Stromal cell of bone marrow (primary cell): ENCODE measurements at regions not wholly inside any gene's neighbourhood (a gene's known extent, or its start where the extent isn't known, plus 50 kb on each side); places are given as distances from the start of the nearest gene placed in this dataset.
"Not testable (repeated sequence)": the region's sequence is repeated elsewhere in the genome, so short reads cannot be mapped to it uniquely, and the experiment has no call there.

ENCODE experiments used
- DNase-seq: peaks from one replicate; pipeline ENCODE4 v3.0.0-alpha.2; 2012; ENCODE audit warnings: low read depth

DNA sequence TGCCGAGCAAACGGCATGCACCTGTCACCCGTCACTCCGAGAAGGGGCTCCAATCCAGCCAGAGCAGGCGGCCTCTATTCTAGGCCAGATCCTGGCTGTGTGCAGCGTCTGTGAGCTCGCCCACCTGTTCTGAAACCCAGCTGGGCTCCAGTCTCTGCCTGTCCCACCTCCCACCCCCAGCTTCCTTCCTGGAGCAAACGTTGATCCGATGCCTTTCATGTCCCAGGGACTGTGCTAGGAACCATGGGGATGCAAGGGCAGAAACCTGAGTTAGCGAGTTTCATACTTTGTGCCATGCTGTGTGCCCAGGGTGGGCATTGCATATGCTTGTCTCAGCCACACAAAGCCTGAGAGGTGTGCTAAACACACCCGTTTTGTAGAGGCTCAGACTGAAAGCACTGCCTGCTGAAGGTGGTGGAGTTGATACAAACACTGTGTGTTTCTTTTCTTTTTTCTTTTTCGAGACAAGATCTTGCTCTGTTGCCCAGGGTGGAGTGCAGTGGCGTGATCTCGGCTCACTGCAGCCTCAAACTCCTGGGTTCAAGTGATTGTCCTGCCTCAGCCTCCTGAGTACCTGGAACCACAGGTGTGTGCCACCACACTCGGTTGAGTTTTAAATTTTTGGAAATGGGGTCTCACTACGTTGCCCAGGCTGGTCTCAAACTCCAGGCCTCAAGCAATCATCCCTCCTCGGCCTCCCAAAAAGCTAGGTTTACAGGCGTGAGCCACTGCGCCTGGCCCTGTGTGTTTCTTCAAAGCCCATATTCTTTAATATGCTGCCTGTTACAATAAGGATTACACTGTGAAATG is 84.1 kb upstream of the MED13L start:
- no peak for DNase-seq

DNA sequence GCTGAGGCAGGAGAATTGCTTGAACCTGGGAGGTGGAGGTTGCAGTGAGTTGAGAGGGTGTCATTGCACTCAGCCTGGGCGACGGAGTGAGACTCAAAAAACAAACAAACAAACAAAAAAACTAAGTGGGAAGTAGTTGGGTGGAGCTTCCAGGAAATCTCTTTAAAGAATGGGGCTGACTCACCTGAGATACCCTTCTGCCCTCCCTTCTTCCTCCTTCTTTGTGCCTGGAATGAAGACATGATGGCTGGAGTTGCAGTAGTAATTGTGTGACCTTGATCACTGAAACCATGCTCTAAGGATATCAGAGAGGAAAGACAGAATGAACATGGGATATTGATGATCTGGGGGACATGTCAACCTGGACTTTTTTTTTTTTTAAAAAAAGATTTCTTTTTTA is 87.6 kb upstream of the MED13L start:
- no peak for DNase-seq

DNA sequence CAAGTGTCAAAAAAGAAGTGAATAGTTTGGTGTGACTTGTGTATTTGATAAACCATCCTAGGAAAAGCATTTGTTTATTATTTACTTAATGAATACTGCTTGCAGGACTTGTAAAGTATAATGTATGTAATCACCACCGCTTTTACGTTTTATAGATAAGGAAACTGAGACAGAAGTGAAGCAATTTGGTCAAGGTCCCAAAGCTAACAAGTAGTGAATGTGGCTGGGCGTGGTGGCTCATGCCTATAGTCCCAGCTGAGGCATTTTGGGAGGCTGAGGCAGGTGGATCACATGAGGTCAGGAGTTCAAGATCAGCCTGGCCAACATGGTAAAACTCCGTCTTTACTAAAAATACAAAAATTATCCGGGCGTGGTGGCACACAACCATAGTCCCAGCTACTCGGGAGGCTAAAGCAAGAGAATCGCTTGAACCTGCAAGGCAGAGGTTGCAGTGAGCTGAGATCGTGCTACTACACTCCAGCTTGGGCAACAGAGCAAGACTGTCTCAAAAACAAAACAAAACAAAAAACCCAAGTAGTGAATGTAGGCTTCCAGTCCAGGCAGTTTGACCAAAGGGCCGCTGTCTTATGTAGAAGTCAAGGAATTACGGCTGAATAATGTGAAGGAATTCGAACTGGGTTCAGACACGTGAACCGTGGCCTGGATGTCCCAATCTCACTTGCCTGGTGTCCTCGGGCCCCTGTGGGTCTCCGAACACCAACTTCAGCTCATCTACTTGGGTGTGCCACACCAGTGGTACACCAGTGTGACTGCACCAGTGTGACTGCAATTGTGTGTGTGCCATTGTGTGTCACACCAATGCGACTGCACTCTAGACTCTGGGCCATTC is 88.3 kb upstream of the MED13L start:
- no peak for DNase-seq

DNA sequence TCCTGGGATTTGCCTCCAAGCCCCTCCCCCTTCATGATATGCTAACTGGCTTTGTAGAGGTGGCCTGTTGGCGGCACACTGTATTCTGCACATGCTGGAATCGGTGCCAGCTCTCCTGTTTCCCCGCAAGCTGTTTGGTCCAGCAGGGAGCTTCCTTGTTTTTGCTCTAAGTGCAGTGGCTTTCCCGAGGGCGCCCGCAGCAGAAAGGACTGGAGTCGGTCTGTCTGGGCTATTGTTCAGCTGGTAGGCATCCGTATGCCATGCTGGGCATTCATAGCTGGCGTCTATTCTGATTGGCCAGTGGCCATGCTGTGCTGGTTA is 88.9 kb upstream of the MED13L start:
- DNase-seq: no peak

DNA sequence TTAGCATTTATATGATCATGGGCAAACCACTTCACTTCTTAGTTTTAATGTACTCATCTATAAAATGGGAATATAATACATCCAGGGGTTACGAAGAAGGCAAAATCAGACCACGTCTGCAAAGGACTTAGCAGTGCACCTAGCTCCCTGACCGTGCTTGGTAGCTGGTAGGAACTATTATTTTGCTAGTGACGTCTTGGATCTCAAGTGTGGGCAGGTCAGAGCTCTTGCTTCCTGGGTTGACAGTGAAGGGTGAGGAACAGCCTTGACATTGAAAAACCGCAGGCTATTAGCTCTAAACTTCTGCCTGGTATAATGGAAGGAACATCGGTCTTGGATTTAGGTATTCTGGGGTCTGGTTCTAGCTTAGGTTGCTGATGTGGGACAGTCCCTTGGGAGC is 89.3 kb upstream of the MED13L start:
- no peak for DNase-seq

DNA sequence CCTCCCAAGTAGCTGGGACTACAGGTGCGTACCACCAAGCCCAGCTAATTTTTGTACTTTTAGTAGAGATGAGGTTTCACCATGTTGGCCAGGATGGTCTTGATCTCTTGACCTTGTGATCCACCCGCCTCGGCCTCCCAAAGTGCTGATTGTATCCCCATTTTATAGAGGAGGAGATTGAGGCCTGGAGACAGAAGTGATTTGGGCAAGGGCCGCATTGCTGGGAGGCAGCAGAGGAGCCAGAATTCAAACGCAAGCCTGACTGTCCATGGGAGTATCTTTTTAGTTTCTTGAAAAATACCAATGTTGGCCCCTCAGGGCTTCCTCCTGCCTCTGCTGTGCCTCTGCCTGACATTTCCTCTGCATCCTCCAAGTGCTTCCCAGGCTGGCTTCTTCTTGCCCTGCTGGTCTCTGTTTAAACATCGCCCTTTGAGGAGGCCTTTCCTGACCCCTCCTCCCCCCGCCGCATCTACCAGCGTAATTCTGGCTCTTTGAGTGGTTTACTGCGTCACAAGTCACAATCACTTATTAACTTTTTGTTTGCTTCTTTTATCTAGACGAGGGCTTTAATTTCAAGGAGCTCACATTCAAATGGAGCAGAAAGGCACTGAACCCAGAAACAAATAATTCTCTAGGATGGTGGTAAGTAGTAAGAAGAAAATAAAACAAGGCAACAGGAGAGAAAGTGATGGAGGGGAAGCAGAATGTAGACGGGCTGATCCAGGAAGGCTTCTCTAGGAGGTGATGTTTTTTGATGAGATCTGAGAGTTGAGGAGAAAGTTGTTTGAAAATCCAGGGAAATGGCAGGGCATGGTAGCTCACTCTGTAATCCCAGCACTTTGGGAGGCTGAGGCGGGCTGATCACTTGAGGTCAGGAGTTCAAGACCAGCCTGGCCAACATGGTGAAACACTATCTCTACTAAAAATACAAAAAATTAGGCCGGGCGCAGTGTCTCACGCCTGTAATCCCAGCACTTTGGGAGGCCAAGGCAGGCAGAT is 91.0 kb upstream of the MED13L start:
- no peak for DNase-seq

DNA sequence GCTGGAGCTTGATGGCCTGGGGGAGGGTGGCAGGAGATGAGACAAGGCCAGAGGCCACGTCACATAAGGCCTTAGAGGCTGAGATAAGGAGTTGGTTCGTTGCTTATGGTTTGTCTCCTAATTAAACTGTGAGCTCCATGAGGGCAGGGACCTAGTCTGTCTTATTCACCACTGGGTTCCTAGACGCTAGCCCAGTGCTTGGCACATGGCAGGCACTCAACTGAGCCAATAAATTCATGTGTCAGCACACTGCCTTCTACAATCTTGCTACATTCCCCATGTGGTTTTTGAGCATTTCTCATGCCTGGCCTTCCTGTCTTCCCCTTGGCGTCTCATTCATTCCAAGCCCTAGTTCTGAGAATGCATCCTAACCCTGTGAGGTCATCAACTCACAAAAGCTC is 92.5 kb upstream of the MED13L start:
- DNase-seq: peak; percentile 89

DNA sequence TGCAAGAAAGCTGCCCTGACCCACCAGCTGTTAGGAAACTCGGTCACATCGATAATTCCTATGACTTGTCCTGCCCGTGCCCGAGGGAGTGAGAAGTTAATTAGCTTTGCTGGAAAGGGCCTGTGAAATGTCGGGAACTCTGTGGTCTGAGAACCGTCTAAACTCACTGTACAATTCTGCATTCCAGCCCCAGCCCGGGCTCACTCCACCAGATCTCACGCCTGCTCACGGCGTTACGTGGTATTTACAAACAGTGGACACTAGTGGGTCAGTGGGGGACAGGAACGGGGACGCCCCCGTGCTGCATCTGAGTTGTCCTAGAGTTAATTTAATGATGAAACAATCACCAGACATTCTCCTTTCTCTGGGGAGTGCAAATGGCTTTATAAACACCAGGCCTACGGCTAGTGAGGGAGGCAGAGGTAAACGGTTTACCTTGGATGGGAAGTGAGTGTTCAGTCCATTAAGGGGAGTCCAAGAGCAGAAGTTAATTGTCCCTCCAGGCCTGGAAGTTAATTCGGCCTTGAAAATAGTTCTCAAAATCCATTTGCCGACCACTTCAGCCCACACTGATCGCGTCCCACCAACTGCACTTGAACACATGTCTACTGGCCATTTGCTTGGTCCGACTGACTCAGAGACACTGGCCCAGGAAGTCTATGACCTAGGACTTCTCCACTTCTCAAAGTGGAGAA is 93.5 kb upstream of the MED13L start:
- DNase-seq: no peak

DNA sequence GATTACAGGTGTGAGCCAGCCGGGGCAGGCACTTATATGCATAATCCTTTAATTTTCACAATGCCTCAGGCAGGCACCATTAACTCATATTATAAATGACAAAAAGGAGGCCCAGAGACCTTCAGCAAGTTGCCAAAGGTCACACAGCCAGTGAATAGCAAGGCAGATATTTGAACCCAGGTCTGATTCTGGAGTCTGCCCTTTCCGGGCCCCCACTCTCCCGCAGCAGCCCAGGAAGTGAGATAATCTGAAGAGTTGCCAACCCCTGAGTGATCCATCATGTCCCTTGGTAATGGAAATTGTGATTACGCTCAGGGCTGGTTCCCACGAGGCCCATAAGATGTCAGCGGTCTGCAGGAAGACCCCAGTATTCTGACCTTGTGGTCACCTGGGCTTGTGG is 95.3 kb upstream of the MED13L start:
- no peak for DNase-seq

DNA sequence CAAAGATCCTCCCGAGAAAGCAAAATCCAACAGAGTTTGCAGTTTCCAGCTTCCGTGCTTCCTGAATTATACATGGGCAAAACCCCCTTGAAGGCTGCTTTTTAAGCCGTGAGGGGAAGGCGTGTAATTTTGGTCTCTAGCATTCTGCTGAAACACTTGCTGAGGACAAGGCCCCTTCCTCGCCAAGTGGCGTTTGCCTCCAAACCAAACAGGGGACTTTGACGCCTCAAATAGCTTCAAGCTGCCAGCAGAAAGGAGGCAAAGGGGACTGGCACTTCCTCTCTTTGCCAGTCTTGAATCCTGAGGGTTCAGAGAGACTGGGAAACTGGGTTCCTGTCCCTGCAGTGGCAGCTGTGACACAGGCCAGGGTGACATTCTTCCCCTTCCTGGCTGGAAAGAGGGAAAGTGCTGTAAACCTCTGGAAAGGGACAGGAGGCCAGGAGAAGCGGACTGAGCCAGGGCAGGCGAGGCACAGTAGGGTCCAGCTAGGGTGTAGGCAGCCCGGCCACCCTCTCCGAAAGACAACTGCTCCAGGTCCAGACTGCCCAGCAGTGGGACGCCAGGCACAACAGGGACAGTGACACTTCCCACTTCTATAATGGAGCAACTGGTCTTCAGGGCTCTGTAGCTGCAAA is 96.2 kb upstream of the MED13L start:
- no peak for DNase-seq

DNA sequence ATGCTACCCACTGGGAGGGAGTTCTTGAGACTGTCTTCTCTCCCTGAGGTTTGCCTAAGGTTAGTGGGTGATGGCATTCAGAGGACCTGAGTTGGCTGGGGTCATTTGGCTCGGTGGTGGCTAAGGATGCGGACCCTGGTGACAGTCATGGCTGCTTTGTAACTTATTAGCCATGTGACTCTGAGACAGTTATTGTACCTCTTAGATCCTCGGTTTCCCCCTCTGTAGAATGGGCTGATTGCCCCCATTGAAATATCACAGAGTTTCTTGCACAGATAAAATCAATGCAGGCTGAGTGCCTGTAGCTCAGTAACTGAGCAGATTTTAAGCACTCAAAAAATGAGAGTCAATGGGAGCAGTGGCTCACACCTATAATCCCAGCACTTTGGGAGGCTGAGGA is 96.7 kb upstream of the MED13L start:
- DNase-seq: no peak

DNA sequence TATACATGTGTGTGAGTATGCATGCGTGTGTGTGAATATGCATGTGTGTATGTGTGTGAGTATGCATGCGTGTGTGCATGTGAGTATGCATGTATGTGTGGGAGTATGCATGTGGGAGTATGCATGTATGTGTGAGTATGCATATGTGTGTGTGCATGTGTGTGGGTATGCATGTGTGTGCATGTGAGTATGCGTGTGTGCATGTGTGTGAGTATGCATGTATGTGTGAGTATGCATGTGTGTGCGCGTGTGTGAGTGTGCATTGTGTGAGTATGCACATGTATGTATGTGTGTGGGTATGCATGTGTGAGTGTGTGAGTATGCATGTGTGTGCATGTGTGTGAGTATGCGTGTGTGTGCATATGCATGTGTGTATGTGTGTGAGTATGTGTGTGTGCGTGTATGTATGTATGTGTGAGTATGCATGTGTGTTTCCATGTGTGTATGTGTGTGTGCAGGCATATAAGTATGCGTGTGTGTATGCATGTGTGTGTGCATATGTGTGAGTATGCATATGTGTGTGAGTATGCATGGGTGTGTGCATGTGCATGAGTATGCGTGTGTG is 97.9 kb upstream of the MED13L start:
- no peak for DNase-seq

DNA sequence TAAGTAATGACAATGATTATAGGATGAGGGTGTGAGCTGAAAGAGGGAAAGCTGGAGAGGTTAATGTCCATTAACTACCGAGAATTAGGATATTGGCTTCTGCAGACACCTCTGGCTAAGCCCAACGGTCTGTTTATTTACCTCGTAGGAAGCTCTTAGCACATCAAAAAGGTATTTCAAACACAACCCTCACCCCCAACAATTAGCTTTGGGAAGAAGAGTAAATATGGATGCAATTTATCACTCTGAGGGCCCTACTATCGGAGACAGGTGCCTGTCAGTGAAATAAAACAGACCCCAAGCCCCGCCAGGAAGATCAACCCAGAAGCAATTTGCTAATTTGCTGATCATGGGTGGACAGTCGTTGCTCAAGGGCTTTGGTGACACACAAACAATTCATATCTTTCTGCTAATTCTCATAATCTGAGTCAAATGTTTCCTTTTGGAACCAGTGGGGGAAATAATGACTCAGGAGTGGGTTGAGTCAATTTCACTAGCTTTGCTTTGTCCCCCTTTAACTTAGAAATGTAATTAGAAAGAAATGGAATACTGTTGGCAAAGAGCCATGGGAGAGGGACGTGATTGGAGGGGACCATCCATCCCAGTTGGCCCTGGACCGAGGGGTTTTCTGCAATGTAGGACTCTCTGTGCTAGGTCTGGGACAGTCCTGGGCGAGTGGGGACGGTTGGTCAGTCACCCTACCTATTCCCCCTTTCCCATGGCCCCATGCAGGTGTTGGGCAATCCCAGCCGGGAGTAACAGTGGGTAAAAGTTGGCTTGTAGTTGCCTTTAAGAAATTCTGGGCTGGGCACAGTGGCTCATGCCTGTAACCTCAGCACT is 99.1 kb upstream of the MED13L start:
- DNase-seq: peak; percentile 90

DNA sequence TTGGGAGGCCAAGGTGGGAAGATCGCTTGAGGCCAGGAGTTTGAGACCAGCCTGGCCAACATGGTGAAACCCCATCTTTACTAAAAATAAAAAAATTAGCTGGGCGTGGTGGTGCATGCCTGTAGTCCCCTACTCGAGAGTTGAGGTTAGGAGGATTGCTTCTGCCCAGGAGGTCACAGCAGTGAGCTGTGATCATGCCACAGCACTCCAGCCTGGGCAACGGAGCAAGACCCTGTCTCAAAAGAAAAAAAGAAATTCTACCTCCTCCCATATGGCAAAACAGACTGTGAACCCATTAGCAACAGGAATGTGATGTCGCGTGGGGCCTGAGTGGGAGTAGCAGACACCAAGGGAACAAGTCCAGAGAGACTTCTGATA is 99.7 kb upstream of the MED13L start:
- DNase-seq: not testable (repeated sequence)

DNA sequence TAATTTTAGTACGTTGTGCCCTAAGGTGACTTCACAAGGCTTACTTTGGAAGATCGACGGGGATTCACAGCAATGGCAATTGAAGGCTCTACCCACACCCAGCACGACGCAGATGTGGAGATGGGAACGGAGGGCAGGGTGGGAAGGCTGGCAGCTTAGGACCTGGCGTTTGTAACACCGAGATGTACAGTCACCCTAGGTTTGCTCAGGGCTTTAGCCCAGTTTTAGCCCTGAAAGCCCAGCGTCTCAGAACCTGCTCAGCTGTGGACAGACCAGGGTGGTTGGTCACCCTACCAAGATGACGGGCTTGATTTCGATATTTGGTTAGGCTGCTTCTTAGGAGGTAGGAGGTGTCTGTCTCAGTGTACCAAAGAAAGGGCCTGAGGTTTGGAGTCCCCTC is 100.5 kb upstream of the MED13L start:
- DNase-seq: no peak

DNA sequence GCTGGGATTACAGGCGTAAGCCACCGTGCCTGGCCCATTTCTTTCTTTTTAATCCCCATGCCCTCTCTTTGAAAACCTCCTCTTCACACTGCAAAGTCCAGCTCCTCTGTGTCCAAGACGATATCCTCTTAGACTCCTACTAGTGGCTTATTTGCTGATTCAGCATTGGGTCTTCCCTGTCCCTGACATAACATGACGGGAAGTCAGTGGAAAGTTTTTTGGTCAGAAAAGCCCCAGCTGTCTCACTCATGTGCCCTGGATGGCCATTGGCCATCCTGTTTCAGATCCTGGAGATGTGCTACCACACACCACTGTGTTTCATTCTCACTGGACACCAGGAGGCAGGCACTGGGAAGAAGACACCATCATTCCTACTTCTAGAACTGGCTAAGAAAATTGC is 102.6 kb upstream of the MED13L start:
- DNase-seq: no peak

DNA sequence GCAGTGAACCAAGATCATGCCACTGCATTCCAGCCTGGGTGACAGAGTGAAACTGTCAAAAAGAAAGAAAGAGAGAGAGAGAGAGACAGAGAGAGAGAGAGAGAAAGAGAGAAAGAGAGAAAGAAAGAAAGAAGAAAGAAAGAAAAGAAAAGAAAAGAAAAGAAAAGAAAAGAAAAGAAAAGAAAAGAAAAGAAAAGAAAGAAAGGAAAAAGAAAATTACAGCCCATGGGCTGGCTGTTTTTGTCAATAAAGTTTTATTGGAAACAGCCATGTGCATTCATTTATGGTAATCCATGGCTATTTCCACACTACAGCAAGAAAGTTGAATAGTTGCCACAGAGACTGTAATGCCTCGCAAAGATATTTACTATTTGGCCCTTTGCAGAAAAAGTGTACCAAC is 103.2 kb upstream of the MED13L start:
- not testable (repeated sequence) for DNase-seq

DNA sequence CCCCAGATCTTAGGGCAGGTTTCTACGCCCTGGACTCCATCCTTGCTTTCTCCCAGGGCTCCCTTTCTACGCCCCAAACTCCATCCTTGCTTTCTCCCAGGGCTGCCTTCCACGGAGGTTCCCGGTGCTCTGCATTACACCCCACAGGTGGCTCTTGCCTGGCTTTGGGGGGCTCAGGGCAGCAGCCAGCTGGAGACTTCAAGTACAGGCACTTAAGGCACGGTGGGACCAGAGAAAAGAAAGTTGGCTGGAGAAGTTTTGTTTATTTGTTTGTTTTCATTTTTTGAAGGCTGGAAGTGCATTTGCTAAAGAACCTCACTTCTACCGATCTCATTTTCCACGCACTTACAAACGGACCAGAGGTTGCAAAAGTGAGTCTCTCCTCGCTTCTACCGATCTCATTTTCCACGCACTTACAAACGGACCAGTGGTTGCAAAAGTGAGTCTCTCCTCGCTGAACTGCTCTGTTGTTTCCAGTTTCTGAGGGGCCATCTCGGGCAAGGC is 103.8 kb upstream of the MED13L start:
- DNase-seq: no peak

DNA sequence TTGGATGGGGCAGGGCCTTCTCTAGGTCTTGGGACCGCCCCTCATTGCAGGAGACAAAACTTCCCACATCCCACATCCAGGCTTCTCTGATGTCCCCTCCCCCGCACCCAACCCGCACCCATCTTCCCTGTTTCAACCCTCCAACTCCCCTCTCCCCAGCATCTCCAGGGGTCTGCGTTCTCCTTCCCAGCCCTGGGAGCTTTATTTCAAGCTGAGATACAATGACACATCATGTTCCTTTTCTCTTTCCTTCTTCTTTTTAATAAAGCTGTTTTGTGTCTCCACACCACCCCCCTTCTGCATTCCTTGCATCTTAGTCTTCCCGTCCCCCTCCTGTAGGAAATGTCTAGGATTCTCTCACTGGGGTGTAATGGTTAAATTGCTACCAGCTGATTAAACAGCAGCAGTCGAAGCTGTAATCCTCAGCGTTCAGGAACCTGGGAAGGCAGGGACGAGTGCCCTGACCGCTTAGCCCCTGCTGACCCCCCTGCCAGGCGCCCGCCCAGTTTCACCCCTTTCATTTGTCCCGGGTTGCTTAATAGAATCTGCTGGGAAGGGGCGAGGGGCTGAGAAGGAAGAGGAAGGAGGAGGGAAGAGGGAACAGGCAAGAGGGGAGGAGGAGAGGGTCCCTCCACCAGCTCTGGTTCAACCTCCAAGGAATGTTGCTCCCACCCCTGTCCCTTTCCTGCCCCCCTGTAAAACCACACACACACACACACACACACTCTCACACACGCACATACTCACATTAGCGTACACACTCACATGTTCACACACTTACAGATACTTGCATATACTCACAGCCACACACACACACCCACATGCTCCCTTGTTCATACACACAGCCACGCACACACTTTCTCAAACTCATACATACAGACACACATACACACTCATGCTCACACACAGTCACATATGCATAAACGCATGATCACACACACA is 104.5 kb upstream of the MED13L start:
- peak; percentile 94 for DNase-seq
